GM18517 (cell line): ENCODE measurements at regions not wholly inside any gene's neighbourhood (a gene's known extent, or its start where the extent isn't known, plus 50 kb on each side); places are given as distances from the start of the nearest gene placed in this dataset.

Source experiments
- ATAC-seq: cut with Tn5 transposase; IDR thresholded peaks from one replicate; pipeline ENCODE4 v1.9.1; 2021; ENCODE audit warnings: mild to moderate bottlenecking, moderate library complexity; ENCODE audit not compliant: unreplicated experiment

- ATAC-seq = no peak
Observed at GRCh38 chr2:20111311-20112131, 60.1 kb upstream of the LAPTM4A start.

GRCh38 chr2:20110876-20111275 lies 59.4 kb upstream of the LAPTM4A start:
- ATAC-seq = no peak

- no peak for ATAC-seq
Observed at GRCh38 chr2:20110383-20110782, 59.0 kb upstream of the LAPTM4A start.

GRCh38 chr2:20108655-20109396 lies 57.4 kb upstream of the LAPTM4A start:
- ATAC-seq = no peak

- ATAC-seq = no peak
Observed at GRCh38 chr2:20107776-20108175, 56.3 kb upstream of the LAPTM4A start.

- no peak for ATAC-seq
Observed at GRCh38 chr2:20107352-20107751, 55.9 kb upstream of the LAPTM4A start.

- no peak for ATAC-seq
Observed at GRCh38 chr2:20106746-20107145, 55.3 kb upstream of the LAPTM4A start.

GRCh38 chr2:20104900-20105545 lies 53.6 kb upstream of the LAPTM4A start:
- ATAC-seq = no peak

GRCh38 chr2:20103530-20103929 lies 52.1 kb upstream of the LAPTM4A start:
- ATAC-seq = no peak
